GM21529 (cell line): ENCODE measurements at regions not wholly inside any gene's neighbourhood (a gene's known extent, or its start where the extent isn't known, plus 50 kb on each side); places are given as distances from the start of the nearest gene placed in this dataset.
A peak's percentile ranks its signal among the peaks of the same experiment; 100 is the strongest.

ENCODE experiments used
- ATAC-seq: cut with Tn5 transposase; IDR thresholded peaks from one replicate; pipeline ENCODE4 v1.9.1; 2021; ENCODE audit not compliant: unreplicated experiment

- ATAC-seq = no peak
Observed at GRCh38 chr10:113967126-113967525, 76.5 kb upstream of the ADRB1 start.

- ATAC-seq = no peak
Observed at GRCh38 chr10:113970641-113971040, 73.0 kb upstream of the ADRB1 start.

GRCh38 chr10:113971349-113971973 is 72.2 kb upstream of the ADRB1 start:
- no peak for ATAC-seq

GRCh38 chr10:113977174-113977573 is 66.5 kb upstream of the ADRB1 start:
- ATAC-seq = no peak

GRCh38 chr10:113978802-113979201 is 64.9 kb upstream of the ADRB1 start:
- ATAC-seq = no peak

GRCh38 chr10:113979409-113979808 is 64.3 kb upstream of the ADRB1 start:
- no peak for ATAC-seq

GRCh38 chr10:113980408-113981087 is 63.1 kb upstream of the ADRB1 start:
- ATAC-seq = no peak

GRCh38 chr10:113982296-113982695 is 61.4 kb upstream of the ADRB1 start:
- peak; percentile 24 for ATAC-seq

- ATAC-seq = peak; percentile 85
Observed at GRCh38 chr10:113982769-113983168, 60.9 kb upstream of the ADRB1 start.

GRCh38 chr10:113983552-113983951 is 60.1 kb upstream of the ADRB1 start:
- ATAC-seq = no peak

GRCh38 chr10:113985297-113985844 is 58.3 kb upstream of the ADRB1 start:
- no peak for ATAC-seq

- ATAC-seq = no peak
Observed at GRCh38 chr10:113986316-113986715, 57.4 kb upstream of the ADRB1 start.

- ATAC-seq = no peak
Observed at GRCh38 chr10:113987156-113987555, 56.5 kb upstream of the ADRB1 start.

- ATAC-seq = no peak
Observed at GRCh38 chr10:113987805-113988204, 55.9 kb upstream of the ADRB1 start.

- no peak for ATAC-seq
Observed at GRCh38 chr10:113988535-113988934, 55.1 kb upstream of the ADRB1 start.

- ATAC-seq = no peak
Observed at GRCh38 chr10:113991091-113991860, 52.4 kb upstream of the ADRB1 start.

- no peak for ATAC-seq
Observed at GRCh38 chr10:113992471-113993011, 51.1 kb upstream of the ADRB1 start.

- ATAC-seq = no peak
Observed at GRCh38 chr10:113993489-113993991, 50.1 kb upstream of the ADRB1 start.
